ENCODE measurements at regions not wholly inside any gene's neighbourhood (a gene's known extent, or its start where the extent isn't known, plus 50 kb on each side); places are given as distances from the start of the nearest gene placed in this dataset.
A peak's percentile ranks its signal among the peaks of the same experiment; 100 is the strongest.

- no peak for DNase-seq
Measured at GRCh38 chr1:56340977-56341376, 238.4 kb downstream of the PLPP3 start.

- no peak for DNase-seq
Measured at GRCh38 chr1:56339786-56340465, 239.4 kb downstream of the PLPP3 start.

- no peak for DNase-seq
Measured at GRCh38 chr1:56339093-56339492, 240.3 kb downstream of the PLPP3 start.

GRCh38 chr1:56336982-56337381 is 242.4 kb downstream of the PLPP3 start:
- DNase-seq, result no peak

GRCh38 chr1:56335394-56335793 is 244.0 kb downstream of the PLPP3 start:
- DNase-seq, result no peak

GRCh38 chr1:56334047-56334446 is 245.3 kb downstream of the PLPP3 start:
- no peak for DNase-seq

GRCh38 chr1:56333461-56333860 is 245.9 kb downstream of the PLPP3 start:
- no peak for DNase-seq

GRCh38 chr1:56331892-56332567 is 247.3 kb downstream of the PLPP3 start:
- peak; percentile 96 for DNase-seq

GRCh38 chr1:56331207-56331891 is 248.0 kb downstream of the PLPP3 start:
- DNase-seq, result no peak

- DNase-seq, result no peak
Measured at GRCh38 chr1:56330391-56331026, 248.9 kb downstream of the PLPP3 start.

GRCh38 chr1:56329970-56330369 is 249.4 kb downstream of the PLPP3 start:
- DNase-seq, result no peak

GRCh38 chr1:56327195-56327594 is 252.2 kb downstream of the PLPP3 start:
- no peak for DNase-seq

- DNase-seq, result no peak
Measured at GRCh38 chr1:56326056-56326455, 253.3 kb downstream of the PLPP3 start.

- DNase-seq, result no peak
Measured at GRCh38 chr1:56324504-56324903, 254.9 kb downstream of the PLPP3 start.

GRCh38 chr1:56322211-56322610 is 257.2 kb downstream of the PLPP3 start:
- peak; percentile 64 for DNase-seq

- DNase-seq, result no peak
Measured at GRCh38 chr1:56321150-56321490, 258.2 kb downstream of the PLPP3 start.

- no peak for DNase-seq
Measured at GRCh38 chr1:56320464-56321149, 258.8 kb downstream of the PLPP3 start.

GRCh38 chr1:56317722-56318121 is 261.6 kb downstream of the PLPP3 start:
- no peak for DNase-seq

GRCh38 chr1:56315293-56315942 is 263.9 kb downstream of the PLPP3 start:
- no peak for DNase-seq

- no peak for DNase-seq
Measured at GRCh38 chr1:56313560-56313959, 265.8 kb downstream of the PLPP3 start.

GRCh38 chr1:56311766-56312165 is 267.6 kb downstream of the PLPP3 start:
- DNase-seq, result no peak

GRCh38 chr1:56310945-56311344 is 268.4 kb downstream of the PLPP3 start:
- DNase-seq, result no peak

GRCh38 chr1:56309065-56309464 is 270.3 kb downstream of the PLPP3 start:
- no peak for DNase-seq
